A204.1 (cell line): ENCODE measurements at regions not wholly inside any gene's neighbourhood (a gene's known extent, or its start where the extent isn't known, plus 50 kb on each side); places are given as distances from the start of the nearest gene placed in this dataset.
"Not testable (repeated sequence)": the region's sequence is repeated elsewhere in the genome, so short reads cannot be mapped to it uniquely, and the experiment has no call there.

ENCODE experiments used
- FAIRE-seq: peaks from 2 replicates; lab custom pipeline; 2012; peaks lifted over from hg19 to GRCh38; lab: Jason Lieb, UNC

DNA sequence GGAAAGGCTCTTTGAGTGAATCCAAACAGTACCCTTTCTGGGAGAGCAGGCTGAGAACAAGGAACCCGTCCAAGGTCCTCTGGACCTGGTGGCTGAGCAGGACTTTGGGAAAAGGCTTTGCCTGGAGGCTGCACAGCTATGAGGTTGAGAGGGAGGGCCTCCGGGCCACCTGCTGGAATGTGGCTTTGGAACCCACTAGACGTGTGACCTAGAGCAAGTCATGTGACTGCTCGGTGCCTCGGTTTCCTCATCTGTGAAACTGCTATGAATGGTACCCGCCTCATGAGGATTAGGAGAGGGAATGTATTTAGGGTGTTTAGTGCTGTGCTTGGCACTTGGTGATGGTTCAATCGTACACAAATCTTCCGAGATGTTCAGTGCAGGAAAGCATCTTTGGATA, 50.4 kb downstream of the HAPSTR1 start:
- FAIRE-seq = no peak

- no peak for FAIRE-seq
Measured at GRCh38 chr16:9144106-9144505, 52.7 kb downstream of the HAPSTR1 start.

GRCh38 chr16:9148374-9149015, 57.1 kb downstream of the HAPSTR1 start:
- no peak for FAIRE-seq

GRCh38 chr16:9151074-9151473, 59.6 kb downstream of the HAPSTR1 start:
- FAIRE-seq = no peak

DNA sequence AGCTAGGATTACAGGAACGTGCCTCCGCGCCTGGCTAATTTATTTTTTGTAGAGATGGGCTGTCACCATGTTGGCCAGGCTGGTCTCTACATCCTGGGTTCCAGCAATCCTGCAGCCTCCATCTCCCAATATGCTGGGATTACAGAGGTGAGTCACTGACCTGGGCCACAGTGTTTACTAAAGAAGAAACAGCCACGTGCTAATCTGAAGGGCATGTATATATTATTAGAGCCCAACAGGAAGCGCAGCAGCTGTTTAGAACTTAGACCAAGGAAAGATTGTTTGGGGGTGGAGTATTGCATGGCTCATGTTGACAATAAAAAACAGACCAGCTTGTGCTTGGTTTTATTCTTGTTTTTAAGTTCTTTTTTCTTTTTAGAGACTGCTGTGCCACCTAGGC, 60.2 kb downstream of the HAPSTR1 start:
- FAIRE-seq = no peak

- no peak for FAIRE-seq
Measured at GRCh38 chr16:9152649-9153501, 61.4 kb downstream of the HAPSTR1 start.

GRCh38 chr16:9153502-9153864, 62.0 kb downstream of the HAPSTR1 start:
- no peak for FAIRE-seq

DNA sequence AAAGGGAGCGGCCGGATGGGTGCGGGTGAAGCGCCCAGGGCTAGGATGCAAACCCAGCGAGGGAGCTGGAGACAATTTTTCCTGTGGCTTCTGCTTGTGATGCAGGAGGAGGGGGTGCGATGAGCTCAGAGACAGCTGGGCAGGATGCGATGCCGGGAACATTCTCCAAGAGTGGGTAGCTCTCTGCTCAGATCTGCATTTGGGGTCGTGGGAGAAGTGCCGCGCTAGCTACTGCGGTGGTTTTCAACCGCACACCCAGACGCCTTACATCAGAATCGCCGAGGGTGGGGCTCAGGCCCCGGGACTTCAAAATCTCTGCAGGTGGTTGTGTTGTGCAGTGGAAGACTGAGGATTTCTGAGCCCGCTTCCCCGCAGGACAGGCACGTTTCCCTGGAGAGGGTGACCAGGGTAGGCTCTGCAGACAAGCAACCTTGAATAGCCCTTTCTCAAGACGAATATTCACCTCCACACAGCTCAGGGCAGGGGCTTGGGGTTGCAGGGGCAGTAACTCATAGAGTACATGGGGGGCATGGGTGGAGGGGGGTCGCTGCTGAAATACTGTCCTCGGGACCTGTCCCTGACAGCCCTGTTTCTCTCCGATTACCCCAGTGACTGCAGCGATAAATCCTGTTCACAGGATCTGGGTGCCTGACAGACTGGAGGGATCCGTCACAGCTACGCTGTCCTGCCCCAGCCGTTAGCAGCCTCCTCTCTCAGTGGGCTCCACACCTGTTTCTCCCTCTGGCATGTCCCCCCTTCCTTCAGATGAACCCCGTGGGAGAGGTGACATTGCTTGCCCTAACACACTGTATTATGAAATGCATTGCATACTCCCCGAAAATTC, 63.3 kb downstream of the HAPSTR1 start:
- no peak for FAIRE-seq

- no peak for FAIRE-seq
Measured at GRCh38 chr16:9155871-9156270, 64.4 kb downstream of the HAPSTR1 start.

GRCh38 chr16:9159839-9160550, 68.6 kb downstream of the HAPSTR1 start:
- FAIRE-seq = no peak

DNA sequence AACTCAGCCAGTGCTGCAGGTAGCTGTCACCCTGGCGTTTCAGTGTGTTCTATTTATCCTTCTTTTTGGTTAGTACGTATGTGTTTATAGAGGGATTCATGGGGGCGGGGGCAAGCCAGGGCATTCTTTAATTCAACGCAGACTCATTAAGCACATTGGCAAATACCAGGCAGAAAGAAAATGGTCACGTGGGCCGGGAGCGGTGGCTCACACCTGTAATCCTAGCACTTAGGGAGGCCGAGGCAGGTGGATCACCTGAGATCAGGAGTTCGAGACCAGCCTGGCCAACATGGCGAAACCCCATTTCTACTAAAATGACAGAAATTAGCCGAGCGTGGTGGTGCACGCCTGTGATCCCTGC, 69.1 kb downstream of the HAPSTR1 start:
- FAIRE-seq = no peak

DNA sequence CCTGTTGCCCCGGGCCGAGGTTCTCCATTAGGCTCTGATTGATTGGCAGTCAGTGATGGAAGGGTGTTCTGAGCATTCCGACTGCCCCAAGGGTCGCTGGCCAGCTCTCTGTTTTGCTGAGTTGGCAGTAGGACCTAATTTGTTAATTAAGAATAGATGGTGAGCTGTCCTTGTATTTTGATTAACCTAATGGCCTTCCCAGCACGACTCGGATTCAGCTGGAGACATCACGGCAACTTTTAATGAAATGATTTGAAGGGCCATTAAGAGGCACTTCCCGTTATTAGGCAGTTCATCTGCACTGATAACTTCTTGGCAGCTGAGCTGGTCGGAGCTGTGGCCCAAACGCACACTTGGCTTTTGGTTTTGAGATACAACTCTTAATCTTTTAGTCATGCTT, 74.2 kb downstream of the HAPSTR1 start:
- no peak for FAIRE-seq

DNA sequence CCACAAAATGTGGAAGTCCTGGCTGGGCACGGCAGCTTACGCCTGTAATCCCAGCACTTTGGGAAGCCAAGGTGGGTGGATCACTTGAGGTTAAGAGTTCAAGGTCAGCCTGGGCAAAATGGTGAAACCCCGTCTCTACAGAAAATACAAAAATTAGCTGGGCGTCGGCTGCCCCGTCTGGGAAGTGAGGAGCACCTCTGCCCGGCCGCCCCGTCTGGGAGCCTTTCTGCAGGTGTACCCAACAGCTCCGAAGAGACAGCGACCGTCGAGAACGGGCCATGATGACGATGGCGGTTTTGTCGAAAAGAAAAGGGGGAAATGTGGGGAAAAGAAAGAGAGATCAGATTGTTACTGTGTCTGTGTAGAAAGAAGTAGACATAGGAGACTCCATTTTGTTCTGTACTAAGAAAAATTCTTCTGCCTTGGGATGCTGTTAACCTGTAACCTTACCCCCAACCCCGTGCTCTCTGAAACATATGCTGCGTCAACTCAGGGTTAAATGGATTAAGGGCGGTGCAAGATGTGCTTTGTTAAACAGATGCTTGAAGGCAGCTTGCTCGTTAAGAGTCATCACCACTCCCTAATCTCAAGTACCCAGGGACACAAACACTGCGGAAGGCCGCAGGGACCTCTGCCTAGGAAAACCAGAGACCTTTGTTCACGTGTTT, 75.0 kb downstream of the HAPSTR1 start:
- FAIRE-seq = not testable (repeated sequence)

DNA sequence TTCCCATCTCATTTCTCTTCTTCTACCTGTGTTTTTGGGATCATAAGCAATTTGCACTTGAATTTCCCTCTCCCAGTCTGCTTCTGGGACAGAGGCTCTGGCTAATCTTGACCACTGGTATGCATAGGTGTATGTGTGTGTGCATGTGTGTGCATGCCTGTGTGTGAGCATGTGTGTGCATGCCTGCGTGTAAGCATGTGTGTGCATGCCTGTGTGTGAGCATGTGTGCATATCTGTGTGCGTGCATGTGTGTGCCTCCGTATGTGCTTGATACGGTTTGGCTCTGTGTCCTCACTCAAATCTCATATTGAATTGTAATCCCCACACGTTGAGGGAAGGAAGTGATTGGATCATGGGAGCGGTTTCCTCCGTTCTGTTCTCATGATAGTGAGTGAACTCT, 77.7 kb downstream of the HAPSTR1 start:
- no peak for FAIRE-seq

- FAIRE-seq = no peak
Measured at GRCh38 chr16:9170470-9170869, 79.0 kb downstream of the HAPSTR1 start.

DNA sequence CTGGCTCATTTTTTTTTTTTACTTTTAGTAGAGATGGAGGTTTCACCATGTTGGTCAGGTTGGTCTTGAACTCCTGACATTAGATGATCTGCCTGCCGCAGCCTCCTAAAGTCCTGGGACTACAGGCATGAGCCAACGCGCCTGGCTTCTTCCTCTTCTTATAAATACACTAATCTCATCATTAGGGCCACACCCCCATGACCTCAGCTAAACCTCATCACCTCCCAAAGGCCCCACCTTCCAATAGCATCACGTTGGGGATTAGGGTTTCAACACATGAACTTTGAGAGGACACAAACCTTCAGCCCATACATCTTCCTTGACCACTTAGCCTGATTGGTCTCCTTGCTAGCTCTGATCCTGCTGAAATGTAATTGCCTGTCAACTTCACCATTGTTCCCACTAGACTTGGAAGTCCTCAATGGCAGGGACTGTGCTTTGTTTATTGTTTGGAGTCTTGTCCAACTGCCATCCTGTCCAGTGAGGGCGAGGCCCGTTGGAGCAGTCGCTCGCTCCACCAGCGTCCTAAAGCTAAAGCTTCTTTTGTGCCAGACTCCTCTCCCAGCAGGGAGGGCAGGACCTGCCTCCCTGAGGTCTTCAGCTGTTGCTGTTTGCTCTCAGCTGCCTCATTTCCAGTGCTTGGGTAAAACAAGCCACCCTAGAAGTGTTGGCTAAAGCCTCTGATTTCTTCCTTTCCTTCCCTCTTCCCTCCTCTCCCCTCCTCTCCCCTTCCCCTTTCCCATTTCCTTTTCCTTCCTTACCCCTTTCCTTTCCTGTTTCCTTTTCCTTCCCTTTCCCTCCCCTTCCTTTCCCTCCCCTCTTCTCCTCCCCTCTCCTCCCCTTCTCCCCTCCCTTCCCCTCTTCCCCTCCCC, 85.3 kb downstream of the HAPSTR1 start:
- no peak for FAIRE-seq

DNA sequence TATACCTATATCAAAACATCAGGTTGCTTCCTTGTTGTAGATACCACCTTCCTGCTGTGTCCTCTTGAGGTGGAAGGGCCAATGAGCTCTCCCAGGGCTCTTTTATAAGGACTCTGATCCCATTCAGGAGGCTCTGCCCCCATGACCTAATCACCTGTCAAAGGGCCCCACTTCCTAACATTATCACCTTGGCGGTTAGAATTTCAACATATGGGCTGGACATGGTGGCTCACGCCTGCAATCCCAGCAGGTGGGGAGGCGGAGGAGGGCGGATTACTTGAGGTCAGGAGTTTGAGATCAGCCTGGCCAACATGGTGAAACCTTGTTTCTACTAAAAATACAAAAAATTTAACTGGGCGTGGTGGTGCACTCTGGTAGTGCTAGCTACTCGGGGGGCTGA, 86.4 kb downstream of the HAPSTR1 start:
- FAIRE-seq = no peak

DNA sequence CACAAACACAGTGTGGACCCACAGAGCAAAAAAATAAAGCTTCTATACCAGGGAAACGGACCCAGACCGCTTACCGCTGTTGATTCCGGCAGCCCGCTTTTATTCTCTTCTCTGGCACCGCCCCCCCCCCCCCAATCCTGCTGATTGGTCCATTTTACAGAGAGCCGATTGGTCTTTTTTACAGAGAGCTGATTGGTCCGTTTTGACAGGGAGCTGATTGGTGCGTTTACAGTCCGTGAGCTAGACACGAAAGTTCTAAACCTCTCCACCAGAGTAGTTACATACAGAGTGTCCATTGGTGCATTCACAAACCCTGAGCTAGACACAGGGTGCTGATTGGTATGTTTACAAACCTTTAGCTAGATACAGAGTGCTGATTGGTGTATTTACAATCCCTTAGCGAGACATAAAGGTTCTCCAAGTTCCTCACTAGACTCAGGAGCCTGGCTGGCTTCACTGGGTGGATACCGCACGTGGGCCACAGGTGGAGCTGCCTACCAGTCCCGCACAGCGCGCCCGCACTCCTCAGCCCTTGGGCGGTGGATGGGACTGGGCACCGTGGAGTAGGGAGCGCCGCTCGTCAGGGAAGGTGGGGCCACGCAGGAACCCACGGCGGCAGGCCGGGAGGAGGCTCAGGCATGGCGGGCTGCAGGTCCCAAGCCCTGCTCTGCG, 92.4 kb downstream of the HAPSTR1 start:
- FAIRE-seq = no peak

DNA sequence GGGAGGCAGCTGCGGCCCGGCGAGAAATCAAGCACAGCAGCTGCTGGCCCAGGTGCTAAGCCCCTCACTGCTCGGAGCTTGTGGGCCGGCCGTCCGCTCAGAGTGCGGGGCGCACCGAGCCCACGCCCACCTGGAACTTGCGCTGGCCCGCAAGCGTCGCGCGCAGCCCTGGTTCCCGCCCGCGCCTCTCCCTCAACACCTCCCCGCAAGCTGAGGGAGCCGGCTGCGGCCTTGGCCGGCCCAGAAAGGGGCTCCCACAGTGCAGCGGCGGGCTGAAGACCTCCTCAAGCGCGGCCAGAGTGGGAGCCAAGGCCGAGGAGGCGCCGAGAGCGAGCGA, 92.9 kb downstream of the HAPSTR1 start:
- FAIRE-seq = no peak

GRCh38 chr16:9185381-9185780, 93.9 kb downstream of the HAPSTR1 start:
- no peak for FAIRE-seq

DNA sequence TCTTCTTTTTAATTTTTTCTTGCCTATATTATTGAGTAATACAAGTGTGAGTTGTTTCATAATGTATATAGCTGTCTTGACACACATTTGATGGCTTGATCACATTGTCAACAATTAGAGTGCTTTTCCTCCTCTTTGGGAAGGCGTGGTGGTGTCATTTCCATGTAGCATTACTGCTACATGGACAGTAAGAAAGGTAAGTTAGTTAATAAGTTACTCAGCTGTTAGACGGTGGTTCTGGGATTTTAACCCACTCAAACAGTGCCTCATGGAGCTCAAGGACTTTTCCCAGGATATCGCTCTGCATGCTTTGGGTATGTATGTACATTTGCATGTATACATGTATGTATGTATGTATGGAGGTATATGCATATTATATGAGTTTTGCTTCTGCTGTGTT, 94.6 kb downstream of the HAPSTR1 start:
- FAIRE-seq = no peak
